Thymus (tissue), 11 donors: ENCODE measurements at regions not wholly inside any gene's neighbourhood (a gene's known extent, or its start where the extent isn't known, plus 50 kb on each side); places are given as distances from the start of the nearest gene placed in this dataset.
"Not testable (repeated sequence)": the region's sequence is repeated elsewhere in the genome, so short reads cannot be mapped to it uniquely, and the experiment has no call there.

Experiments
- DNase-seq, 9 donors: peaks; one replicate each; pipeline ENCODE4 v3.0.0-alpha.2; 2013; ENCODE audit warnings: low spot score in 9 of 9, low read depth in 6 of 9, missing footprints in 1 of 9
- H3K27ac ChIP-seq, 2 donors: one replicate each; pipeline ENCODE4 v1.5.1; 2013; ENCODE audit warnings: control low read depth in 1 of 2, low read depth in 1 of 2, low read length in 1 of 2, mild to moderate bottlenecking in 1 of 2, moderate library complexity in 1 of 2
- H3K27me3 ChIP-seq, 2 donors: one replicate each; pipeline ENCODE4 v1.5.1; 2013; ENCODE audit warnings: low read length in 1 of 2; ENCODE audit not compliant: control insufficient read depth in 2 of 2, insufficient read depth in 1 of 2
- H3K36me3 ChIP-seq, 2 donors: one replicate each; pipeline ENCODE4 v1.5.1; 2013; ENCODE audit warnings: low read length in 1 of 2, mild to moderate bottlenecking in 1 of 2, moderate library complexity in 1 of 2; ENCODE audit not compliant: control insufficient read depth in 2 of 2, insufficient read depth in 2 of 2
- H3K4me1 ChIP-seq, 2 donors: one replicate each; pipeline ENCODE4 v1.5.1; 2013; ENCODE audit warnings: low read length in 2 of 2; ENCODE audit not compliant: control insufficient read depth in 2 of 2, insufficient read depth in 2 of 2
- H3K4me3 ChIP-seq, 2 donors: one replicate each; pipeline ENCODE4 v1.5.1; 2013; ENCODE audit warnings: low read length in 2 of 2, control low read depth in 1 of 2, mild to moderate bottlenecking in 1 of 2
- H3K9me3 ChIP-seq, 2 donors: one replicate each; pipeline ENCODE4 v1.5.1; 2013; ENCODE audit warnings: low read length in 1 of 2, mild to moderate bottlenecking in 1 of 2; ENCODE audit not compliant: control insufficient read depth in 2 of 2, insufficient read depth in 1 of 2
- WGBS: extraction: QIAGEN DNeasy Blood & Tissue Kit; methylation state at CpG from one replicate; pipeline ENCODE4 v1.1.7; 2013; 5-methylcytosine and 5-hydroxymethylcytosine counted together
- donor health status: healthy.

- Histone ChIP-seq H3K27ac (no peak overlapping the region), H3K4me3 (no peak overlapping the region), H3K27me3 (no peaks in the 10 kb centered on the region), H3K36me3 (no peaks in the 10 kb centered on the region), H3K4me1 (peaks cover 0 to 5% of the 10 kb centered on the region in 2 donors), H3K9me3 (no peaks in the 10 kb centered on the region)
- WGBS: 94% methylated on average over 2 of the region's 2 CpGs
- DNase-seq: no peak
Observed at GRCh38 chr2:64875368-64875767, 113.8 kb upstream of the SLC1A4 start.

GRCh38 chr2:64876137-64876647, 113.0 kb upstream of the SLC1A4 start:
- Histone ChIP-seq H3K36me3 (no peaks in the 10 kb centered on the region), H3K27me3 (no peaks in the 10 kb centered on the region), H3K27ac (no peak overlapping the region), H3K9me3 (no peaks in the 10 kb centered on the region), H3K4me1 (peaks cover 0 to 9% of the 10 kb centered on the region in 2 donors), H3K4me3 (no peak overlapping the region)
- 88% methylated on average over 3 of the region's 3 CpGs for WGBS
- DNase-seq: no peak

GRCh38 chr2:64879745-64880144, 109.5 kb upstream of the SLC1A4 start:
- Histone ChIP-seq H3K4me1 (peaks cover 0 to 4% of the 10 kb centered on the region in 2 donors), H3K36me3 (no peaks in the 10 kb centered on the region), H3K27me3 (no peaks in the 10 kb centered on the region), H3K27ac (no peak overlapping the region), H3K9me3 (no peaks in the 10 kb centered on the region), H3K4me3 (no peak overlapping the region)
- DNase-seq: no peak
- 92% methylated on average over 5 of the region's 5 CpGs for WGBS

- peaks cover 0 to 4% of the 10 kb centered on the region in 2 donors for H3K4me1 ChIP-seq
- no peaks in the 10 kb centered on the region for H3K9me3 ChIP-seq
- H3K36me3 ChIP-seq: no peaks in the 10 kb centered on the region
- no peak for DNase-seq
- H3K27me3 ChIP-seq: no peaks in the 10 kb centered on the region
- WGBS: 92% methylated on average over 12 of the region's 12 CpGs
- no peak overlapping the region for H3K4me3 ChIP-seq
- H3K27ac ChIP-seq: no peak overlapping the region
Observed at GRCh38 chr2:64880193-64880951, 108.8 kb upstream of the SLC1A4 start.

GRCh38 chr2:64881037-64881492, 108.1 kb upstream of the SLC1A4 start:
- peaks cover 0 to 4% of the 10 kb centered on the region in 2 donors for H3K4me1 ChIP-seq
- no peaks in the 10 kb centered on the region for H3K27me3 ChIP-seq
- no peak overlapping the region for H3K27ac ChIP-seq
- H3K4me3 ChIP-seq: no peak overlapping the region
- WGBS: 81% methylated on average over 6 of the region's 6 CpGs
- H3K9me3 ChIP-seq: no peaks in the 10 kb centered on the region
- H3K36me3 ChIP-seq: no peaks in the 10 kb centered on the region
- no peak for DNase-seq

GRCh38 chr2:64887565-64887964, 101.6 kb upstream of the SLC1A4 start:
- peaks cover 0 to 28% of the 10 kb centered on the region in 2 donors for H3K9me3 ChIP-seq
- 98% methylated on average over 5 of the region's 5 CpGs for WGBS

GRCh38 chr2:64888591-64889309, 100.4 kb upstream of the SLC1A4 start:
- Histone ChIP-seq H3K4me3 (no peak overlapping the region), H3K27me3 (no peaks in the 10 kb centered on the region), H3K36me3 (no peaks in the 10 kb centered on the region), H3K4me1 (no peaks in the 10 kb centered on the region), H3K27ac (no peak overlapping the region), H3K9me3 (peaks cover 0 to 28% of the 10 kb centered on the region in 2 donors)
- no peak for DNase-seq
- WGBS: 87% methylated on average over 11 of the region's 11 CpGs

More at GRCh38 chr2:64887565-64887964, 101.6 kb upstream of the SLC1A4 start:
- no peaks in the 10 kb centered on the region for H3K4me1 ChIP-seq
- H3K27ac ChIP-seq: no peak overlapping the region
- H3K27me3 ChIP-seq: no peaks in the 10 kb centered on the region
- H3K4me3 ChIP-seq: no peak overlapping the region
- DNase-seq: no peak
- no peaks in the 10 kb centered on the region for H3K36me3 ChIP-seq

GRCh38 chr2:64889803-64890202, 99.4 kb upstream of the SLC1A4 start:
- Histone ChIP-seq H3K4me3 (no peak overlapping the region), H3K36me3 (no peaks in the 10 kb centered on the region), H3K27me3 (no peaks in the 10 kb centered on the region), H3K4me1 (no peaks in the 10 kb centered on the region), H3K27ac (no peak overlapping the region), H3K9me3 (peaks cover 0 to 28% of the 10 kb centered on the region in 2 donors)
- WGBS: 98% methylated on average over 4 of the region's 4 CpGs
- DNase-seq: no peak

- not testable (repeated sequence) for H3K27me3 ChIP-seq, H3K4me3 ChIP-seq, H3K4me1 ChIP-seq, H3K9me3 ChIP-seq, H3K36me3 ChIP-seq, H3K27ac ChIP-seq, DNase-seq
- 96% methylated on average over 3 of the region's 3 CpGs for WGBS
Observed at GRCh38 chr2:64896572-64896971, 92.6 kb upstream of the SLC1A4 start.
